ENCODE measurements at regions not wholly inside any gene's neighbourhood (a gene's known extent, or its start where the extent isn't known, plus 50 kb on each side); places are given as distances from the start of the nearest gene placed in this dataset.

DNA sequence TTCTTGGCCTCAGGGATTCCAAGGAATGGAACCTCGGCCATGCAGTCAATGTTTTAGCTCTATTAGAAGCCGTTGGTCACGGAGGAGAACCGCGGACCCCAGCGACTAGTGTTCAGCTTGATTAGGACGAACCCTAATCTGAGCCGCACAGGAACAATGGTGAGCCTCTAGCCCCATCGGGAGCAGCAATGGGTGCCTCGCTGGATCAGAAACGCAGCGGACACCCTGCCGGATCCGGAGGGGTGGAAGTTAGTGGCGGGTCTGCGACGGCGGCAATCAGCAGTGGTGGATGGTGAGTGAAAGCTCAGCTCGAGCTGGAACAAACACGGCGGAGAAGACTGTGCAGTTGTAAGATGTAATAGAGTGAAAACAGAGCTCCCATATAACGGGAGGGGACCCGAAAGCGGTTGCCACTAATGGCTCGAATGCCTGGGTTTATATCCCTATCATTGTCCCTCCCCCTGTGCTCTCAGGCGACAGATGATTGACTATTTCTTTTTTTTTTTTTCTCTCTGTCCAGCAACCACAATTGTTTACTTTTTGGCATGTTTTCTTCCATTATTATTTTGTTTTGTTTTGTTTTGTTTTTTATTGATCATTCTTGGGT, 127.7 kb downstream of the ZNF664 start:
- H3K36me3 ChIP-seq (ENCODE audit: control insufficient read depth, insufficient read depth, low read length) = no peaks in the 10 kb centered on the region
- DNase-seq (ENCODE audit: low read depth, low spot score) (no peak), ATAC-seq (no peak)
- TF ChIP-seq, protein P1, sequence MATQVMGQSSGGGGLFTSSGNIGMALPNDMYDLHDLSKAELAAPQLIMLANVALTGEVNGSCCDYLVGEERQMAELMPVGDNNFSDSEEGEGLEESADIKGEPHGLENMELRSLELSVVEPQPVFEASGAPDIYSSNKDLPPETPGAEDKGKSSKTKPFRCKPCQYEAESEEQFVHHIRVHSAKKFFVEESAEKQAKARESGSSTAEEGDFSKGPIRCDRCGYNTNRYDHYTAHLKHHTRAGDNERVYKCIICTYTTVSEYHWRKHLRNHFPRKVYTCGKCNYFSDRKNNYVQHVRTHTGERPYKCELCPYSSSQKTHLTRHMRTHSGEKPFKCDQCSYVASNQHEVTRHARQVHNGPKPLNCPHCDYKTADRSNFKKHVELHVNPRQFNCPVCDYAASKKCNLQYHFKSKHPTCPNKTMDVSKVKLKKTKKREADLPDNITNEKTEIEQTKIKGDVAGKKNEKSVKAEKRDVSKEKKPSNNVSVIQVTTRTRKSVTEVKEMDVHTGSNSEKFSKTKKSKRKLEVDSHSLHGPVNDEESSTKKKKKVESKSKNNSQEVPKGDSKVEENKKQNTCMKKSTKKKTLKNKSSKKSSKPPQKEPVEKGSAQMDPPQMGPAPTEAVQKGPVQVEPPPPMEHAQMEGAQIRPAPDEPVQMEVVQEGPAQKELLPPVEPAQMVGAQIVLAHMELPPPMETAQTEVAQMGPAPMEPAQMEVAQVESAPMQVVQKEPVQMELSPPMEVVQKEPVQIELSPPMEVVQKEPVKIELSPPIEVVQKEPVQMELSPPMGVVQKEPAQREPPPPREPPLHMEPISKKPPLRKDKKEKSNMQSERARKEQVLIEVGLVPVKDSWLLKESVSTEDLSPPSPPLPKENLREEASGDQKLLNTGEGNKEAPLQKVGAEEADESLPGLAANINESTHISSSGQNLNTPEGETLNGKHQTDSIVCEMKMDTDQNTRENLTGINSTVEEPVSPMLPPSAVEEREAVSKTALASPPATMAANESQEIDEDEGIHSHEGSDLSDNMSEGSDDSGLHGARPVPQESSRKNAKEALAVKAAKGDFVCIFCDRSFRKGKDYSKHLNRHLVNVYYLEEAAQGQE (IDR thresholded peaks at IDR 0.05; ENCODE audit: insufficient read depth in 1 of 2, low read depth in 2 of 2, low read length in 1 of 2) = no peak
- TF ChIP-seq SIN3A (IDR thresholded peaks at IDR 0.05; ENCODE audit: borderline replicate concordance, insufficient read depth, low read depth, low read length) (no peak), CTCF (IDR thresholded peaks at IDR 0.05) (no peak), TCF7L2 (IDR thresholded peaks at IDR 0.05; ENCODE audit: low read depth, low read length) (no peak)
- no peaks in the 10 kb centered on the region for H3K27me3 ChIP-seq (ENCODE audit: control insufficient read depth, insufficient read depth, low read length)
- intact Hi-C loops (cut with micrococcal nuclease; ENCODE audit: unreplicated experiment) = no loop called here
- no TSS peak for BruUV-seq (replicated peaks)
- H3K4me3 ChIP-seq (ENCODE audit: low read depth in 2 of 2, low read length in 2 of 2) = no peak overlapping the region
- H3K9me3 ChIP-seq (ENCODE audit: control insufficient read depth, insufficient read depth, low read depth, low read length) = no peaks in the 10 kb centered on the region
- H3K4me1 ChIP-seq (ENCODE audit: control insufficient read depth, insufficient read depth, low read length) = no peaks in the 10 kb centered on the region
- in situ Hi-C loops (cut with HindIII; ENCODE audit: low pct_unique_long_range_greater_than_20kb, low sequenced_read_pairs) = no loop called here
- no peak overlapping the region for H3K27ac ChIP-seq (ENCODE audit: low read length)
- POLR2A ChIA-PET = no interaction called here
- CTCF ChIA-PET = interaction anchor here (0.7 kb wide), 1 partner anchor 299 kb away, joined by 3 read pairs; no protein-coding TSS in a partner anchor

DNA sequence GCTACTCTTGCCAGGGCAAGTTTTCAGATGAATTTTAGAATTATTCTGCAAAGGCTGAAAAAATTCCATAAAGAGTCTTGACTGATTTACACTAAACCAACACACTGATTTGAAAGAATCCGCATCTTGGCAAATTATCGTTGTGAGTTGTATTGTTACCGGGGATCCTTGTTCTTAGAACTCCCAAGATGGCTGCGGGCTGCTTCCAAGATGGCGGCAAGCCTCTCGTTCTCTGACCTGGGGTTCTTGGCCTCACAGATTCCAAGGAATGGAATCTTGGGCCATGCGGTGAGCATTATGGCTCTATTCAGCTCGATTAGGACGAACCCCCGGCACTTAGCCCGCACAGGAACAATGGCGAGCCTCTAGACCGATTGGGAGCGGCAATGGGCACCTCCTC, 132.5 kb downstream of the ZNF664 start:
- TF ChIP-seq TCF7L2 (IDR thresholded peaks at IDR 0.05; ENCODE audit: low read depth, low read length) (no peak), POLR2AphosphoS5 (IDR thresholded peaks at IDR 0.05; ENCODE audit: low read depth, low read length) (no peak), CTCF (IDR thresholded peaks at IDR 0.05) (no peak)
- TF ChIP-seq, protein P1 (IDR thresholded peaks at IDR 0.05; ENCODE audit: insufficient read depth in 1 of 2, low read depth in 2 of 2, low read length in 1 of 2) = no peak
- DNase-seq (ENCODE audit: low read depth, low spot score) (no peak), ATAC-seq (no peak)
- in situ Hi-C loops (cut with HindIII; ENCODE audit: low pct_unique_long_range_greater_than_20kb, low sequenced_read_pairs) (no loop called here), intact Hi-C loops (cut with micrococcal nuclease; ENCODE audit: unreplicated experiment) (no loop called here)
- ChIA-PET POLR2A (no interaction called here), CTCF (no interaction called here)
- Histone ChIP-seq H3K27ac (ENCODE audit: low read length) (no peak overlapping the region), H3K9me3 (ENCODE audit: control insufficient read depth, insufficient read depth, low read depth, low read length) (no peaks in the 10 kb centered on the region), H3K36me3 (ENCODE audit: control insufficient read depth, insufficient read depth, low read length) (no peaks in the 10 kb centered on the region), H3K27me3 (ENCODE audit: control insufficient read depth, insufficient read depth, low read length) (no peaks in the 10 kb centered on the region), H3K4me1 (ENCODE audit: control insufficient read depth, insufficient read depth, low read length) (no peaks in the 10 kb centered on the region), H3K4me3 (ENCODE audit: low read depth in 2 of 2, low read length in 2 of 2) (no peak overlapping the region)
- no TSS peak for BruUV-seq (replicated peaks)

All from Panc1 (cell line).